ENCODE measurements at regions not wholly inside any gene's neighbourhood (a gene's known extent, or its start where the extent isn't known, plus 50 kb on each side); places are given as distances from the start of the nearest gene placed in this dataset.
"Not testable (repeated sequence)": the region's sequence is repeated elsewhere in the genome, so short reads cannot be mapped to it uniquely, and the experiment has no call there.

- not testable (repeated sequence) for DNase-seq, H3K9me3 Mint-ChIP-seq, H3K4me1 Mint-ChIP-seq, H3K27me3 Mint-ChIP-seq, H3K36me3 Mint-ChIP-seq, H3K4me3 Mint-ChIP-seq, H3K27ac Mint-ChIP-seq
These were observed 177.2 kb upstream of the RPS23 start for GRCh38 chr5:82455317-82455716.

- Mint-ChIP-seq H3K4me3 (no peak overlapping the region), H3K9me3 (peaks cover 2% of the 10 kb centered on the region), H3K27ac (no peak overlapping the region), H3K4me1 (no peaks in the 10 kb centered on the region), H3K36me3 (no peaks in the 10 kb centered on the region), H3K27me3 (no peaks in the 10 kb centered on the region)
- no peak for DNase-seq
These were observed 170.2 kb upstream of the RPS23 start for GRCh38 chr5:82448374-82448773.

GRCh38 chr5:82447913-82448312 lies 169.8 kb upstream of the RPS23 start:
- Mint-ChIP-seq H3K27ac (no peak overlapping the region), H3K27me3 (no peaks in the 10 kb centered on the region), H3K4me1 (no peaks in the 10 kb centered on the region), H3K4me3 (no peak overlapping the region), H3K9me3 (peaks cover 2% of the 10 kb centered on the region), H3K36me3 (no peaks in the 10 kb centered on the region)
- no peak for DNase-seq

GRCh38 chr5:82446809-82447208 lies 168.7 kb upstream of the RPS23 start:
- DNase-seq: no peak
- Mint-ChIP-seq H3K27me3 (no peaks in the 10 kb centered on the region), H3K9me3 (no peaks in the 10 kb centered on the region), H3K4me1 (no peaks in the 10 kb centered on the region), H3K27ac (no peak overlapping the region), H3K36me3 (no peaks in the 10 kb centered on the region), H3K4me3 (no peak overlapping the region)

GRCh38 chr5:82445726-82446335 lies 167.7 kb upstream of the RPS23 start:
- H3K36me3 Mint-ChIP-seq: no peaks in the 10 kb centered on the region

GRCh38 chr5:82439750-82440445 lies 161.7 kb upstream of the RPS23 start:
- H3K9me3 Mint-ChIP-seq: peaks cover 2% of the 10 kb centered on the region
- no peaks in the 10 kb centered on the region for H3K4me1 Mint-ChIP-seq
- H3K27me3 Mint-ChIP-seq: no peaks in the 10 kb centered on the region
- DNase-seq: no peak
- no peak overlapping the region for H3K27ac Mint-ChIP-seq
- H3K36me3 Mint-ChIP-seq: no peaks in the 10 kb centered on the region
- no peak overlapping the region for H3K4me3 Mint-ChIP-seq

More at GRCh38 chr5:82445726-82446335, 167.7 kb upstream of the RPS23 start:
- H3K9me3 Mint-ChIP-seq: no peaks in the 10 kb centered on the region
- no peaks in the 10 kb centered on the region for H3K4me1 Mint-ChIP-seq
- H3K4me3 Mint-ChIP-seq: no peak overlapping the region
- H3K27me3 Mint-ChIP-seq: no peaks in the 10 kb centered on the region
- no peak overlapping the region for H3K27ac Mint-ChIP-seq
- DNase-seq: no peak

GRCh38 chr5:82437565-82437964 lies 159.4 kb upstream of the RPS23 start:
- H3K27ac Mint-ChIP-seq, H3K36me3 Mint-ChIP-seq, H3K9me3 Mint-ChIP-seq, DNase-seq, H3K4me1 Mint-ChIP-seq, H3K4me3 Mint-ChIP-seq, H3K27me3 Mint-ChIP-seq: not testable (repeated sequence)

- H3K36me3 Mint-ChIP-seq: no peaks in the 10 kb centered on the region
- no peak overlapping the region for H3K27ac Mint-ChIP-seq
- H3K4me3 Mint-ChIP-seq: no peak overlapping the region
- DNase-seq: no peak
- H3K27me3 Mint-ChIP-seq: no peaks in the 10 kb centered on the region
- no peaks in the 10 kb centered on the region for H3K4me1 Mint-ChIP-seq
- peaks cover 4% of the 10 kb centered on the region for H3K9me3 Mint-ChIP-seq
These were observed 158.1 kb upstream of the RPS23 start for GRCh38 chr5:82436291-82436690.

- DNase-seq, H3K36me3 Mint-ChIP-seq, H3K4me1 Mint-ChIP-seq, H3K27ac Mint-ChIP-seq, H3K4me3 Mint-ChIP-seq, H3K9me3 Mint-ChIP-seq, H3K27me3 Mint-ChIP-seq: not testable (repeated sequence)
These were observed 156.8 kb upstream of the RPS23 start for GRCh38 chr5:82434696-82435660.

GRCh38 chr5:82426464-82427154 lies 148.5 kb upstream of the RPS23 start:
- Mint-ChIP-seq H3K36me3 (no peaks in the 10 kb centered on the region), H3K27ac (no peak overlapping the region), H3K4me3 (no peak overlapping the region), H3K9me3 (no peaks in the 10 kb centered on the region), H3K27me3 (no peaks in the 10 kb centered on the region), H3K4me1 (no peaks in the 10 kb centered on the region)
- DNase-seq: no peak

- DNase-seq: no peak
- H3K27ac Mint-ChIP-seq: no peak overlapping the region
- no peaks in the 10 kb centered on the region for H3K36me3 Mint-ChIP-seq
- no peaks in the 10 kb centered on the region for H3K27me3 Mint-ChIP-seq
- no peaks in the 10 kb centered on the region for H3K9me3 Mint-ChIP-seq
- H3K4me1 Mint-ChIP-seq: no peaks in the 10 kb centered on the region
- H3K4me3 Mint-ChIP-seq: no peak overlapping the region
These were observed 147.4 kb upstream of the RPS23 start for GRCh38 chr5:82425591-82425990.

GRCh38 chr5:82424211-82424610 lies 146.1 kb upstream of the RPS23 start:
- H3K36me3 Mint-ChIP-seq: no peaks in the 10 kb centered on the region
- H3K9me3 Mint-ChIP-seq: no peaks in the 10 kb centered on the region
- H3K27ac Mint-ChIP-seq: no peak overlapping the region
- H3K4me1 Mint-ChIP-seq: no peaks in the 10 kb centered on the region
- H3K4me3 Mint-ChIP-seq: no peak overlapping the region
- no peaks in the 10 kb centered on the region for H3K27me3 Mint-ChIP-seq
- DNase-seq: no peak

- Mint-ChIP-seq H3K9me3 (no peaks in the 10 kb centered on the region), H3K4me3 (no peak overlapping the region), H3K36me3 (no peaks in the 10 kb centered on the region), H3K4me1 (no peaks in the 10 kb centered on the region), H3K27ac (no peak overlapping the region), H3K27me3 (no peaks in the 10 kb centered on the region)
- no peak for DNase-seq
These were observed 144.6 kb upstream of the RPS23 start for GRCh38 chr5:82422751-82423181.

- no peaks in the 10 kb centered on the region for H3K27me3 Mint-ChIP-seq
- H3K4me3 Mint-ChIP-seq: no peak overlapping the region
- H3K36me3 Mint-ChIP-seq: no peaks in the 10 kb centered on the region
- H3K27ac Mint-ChIP-seq: no peak overlapping the region
- no peak for DNase-seq
- no peaks in the 10 kb centered on the region for H3K4me1 Mint-ChIP-seq
- H3K9me3 Mint-ChIP-seq: no peaks in the 10 kb centered on the region
These were observed 144.0 kb upstream of the RPS23 start for GRCh38 chr5:82422001-82422740.
